GM19351 (cell line): ENCODE measurements at regions not wholly inside any gene's neighbourhood (a gene's known extent, or its start where the extent isn't known, plus 50 kb on each side); places are given as distances from the start of the nearest gene placed in this dataset.

Experiments used
- ATAC-seq: cut with Tn5 transposase; IDR thresholded peaks from one replicate; pipeline ENCODE4 v1.9.1; 2021; ENCODE audit warnings: mild to moderate bottlenecking, moderate library complexity; ENCODE audit not compliant: unreplicated experiment

DNA sequence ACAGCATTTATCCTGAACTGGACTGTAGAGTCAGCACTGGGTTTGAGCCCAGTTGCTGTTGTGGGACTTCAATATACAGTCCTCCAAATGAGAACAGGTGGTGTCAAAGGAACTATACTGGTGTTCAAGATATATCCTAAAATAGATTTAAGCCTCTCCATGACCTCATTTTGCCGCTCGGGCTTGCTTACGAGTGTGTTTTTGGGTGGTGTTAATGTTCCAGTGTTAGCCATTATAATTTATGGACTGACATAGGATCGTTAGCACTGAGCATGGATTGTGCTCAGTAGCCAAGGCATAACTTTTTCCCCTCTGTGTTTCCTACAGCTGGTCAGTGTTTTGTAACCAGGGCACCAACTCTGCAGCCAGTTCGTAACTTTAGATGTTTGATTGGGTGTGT is 306.6 kb downstream of the SPATA31D1 start:
- ATAC-seq = no peak

DNA sequence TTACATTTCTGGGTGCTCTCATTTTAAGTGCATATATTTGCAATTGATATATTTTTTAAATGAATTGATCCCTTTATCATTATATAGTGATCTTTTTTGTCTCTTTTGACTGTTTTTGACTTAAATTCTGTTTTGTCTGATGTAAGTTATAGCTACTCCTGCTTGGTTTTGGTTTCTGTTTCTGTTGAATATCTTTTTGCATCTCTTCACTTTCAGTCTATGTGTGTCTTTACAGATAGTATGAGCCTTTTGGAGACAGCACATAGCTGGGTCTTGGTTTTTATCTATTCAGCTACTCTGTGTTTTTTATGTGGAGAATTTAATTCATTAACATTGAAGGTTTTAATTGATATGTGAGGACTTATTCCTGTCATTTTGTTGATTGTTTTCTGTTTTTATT is 311.3 kb downstream of the SPATA31D1 start:
- ATAC-seq = peak; percentile 77

DNA sequence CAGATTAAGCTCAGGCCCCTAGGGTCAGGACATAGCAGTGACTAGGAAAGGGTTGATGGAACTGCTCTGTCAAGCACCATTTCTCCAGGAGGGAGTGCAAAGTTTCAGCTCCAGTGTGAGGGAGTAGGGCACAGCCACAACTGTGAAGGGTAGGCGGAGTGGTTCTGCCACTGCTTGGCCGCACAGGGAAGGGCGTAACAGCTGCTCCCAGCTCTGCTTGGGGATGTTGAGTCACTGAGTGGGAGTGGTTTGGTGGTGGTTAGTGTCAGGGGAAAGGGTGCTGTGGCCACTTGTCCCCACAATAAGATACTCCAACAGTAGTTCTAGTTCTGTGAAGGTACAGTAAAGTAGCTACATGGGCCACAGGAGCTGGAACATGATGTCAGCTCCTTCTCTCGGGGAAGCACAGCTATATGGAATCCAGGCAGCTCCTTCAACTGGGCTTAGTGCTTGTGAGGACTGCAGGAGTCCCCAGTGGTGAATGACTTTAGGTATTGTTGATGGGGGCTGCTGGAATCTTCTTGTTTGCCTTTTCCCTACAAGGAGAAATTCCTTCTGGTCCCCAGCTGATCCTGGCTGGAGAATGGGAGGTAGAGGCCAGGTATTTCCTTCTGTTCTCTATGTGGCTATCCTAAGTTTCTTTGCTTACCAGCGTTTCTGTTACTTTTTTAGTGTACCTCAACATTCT is 314.5 kb downstream of the SPATA31D1 start:
- ATAC-seq = no peak

DNA sequence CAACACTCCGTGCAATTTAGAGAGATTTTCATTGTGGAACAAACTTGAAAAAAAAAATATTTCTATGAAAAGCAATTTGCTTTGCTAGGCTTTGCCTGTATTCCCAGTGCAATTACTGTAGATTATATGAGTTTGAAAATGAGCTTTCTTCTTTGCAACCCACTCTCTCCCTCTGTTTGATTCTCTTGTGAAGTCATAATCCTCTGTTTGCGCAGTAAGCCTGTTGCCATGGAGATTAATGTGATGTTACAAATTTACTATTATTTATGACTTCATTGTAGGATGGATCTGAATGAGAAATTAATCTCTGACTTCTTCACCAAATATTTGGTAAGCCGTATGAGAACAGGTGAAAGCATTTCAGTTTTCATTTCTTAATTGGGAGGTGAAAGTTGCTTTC is 320.3 kb downstream of the SPATA31D1 start:
- ATAC-seq = no peak

DNA sequence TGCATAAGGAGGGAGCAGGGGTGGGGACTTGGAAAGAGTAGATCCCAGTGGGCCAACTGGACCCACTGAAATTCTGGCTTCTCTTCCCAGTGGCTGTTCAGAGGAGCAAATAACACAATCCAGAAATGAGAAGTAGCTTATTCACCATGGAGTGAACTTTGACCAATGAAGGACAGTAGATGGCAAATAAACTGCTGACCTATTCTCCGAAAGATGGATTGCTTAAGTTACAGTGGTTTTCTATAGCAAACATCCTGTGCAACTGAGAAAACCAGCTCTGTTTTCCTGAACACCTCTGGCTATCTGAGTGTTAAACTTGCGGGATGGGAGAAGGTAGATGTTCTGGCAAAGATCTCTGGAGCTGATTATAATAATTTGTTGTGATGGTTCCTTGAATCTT is 325.1 kb downstream of the SPATA31D1 start:
- ATAC-seq = no peak

DNA sequence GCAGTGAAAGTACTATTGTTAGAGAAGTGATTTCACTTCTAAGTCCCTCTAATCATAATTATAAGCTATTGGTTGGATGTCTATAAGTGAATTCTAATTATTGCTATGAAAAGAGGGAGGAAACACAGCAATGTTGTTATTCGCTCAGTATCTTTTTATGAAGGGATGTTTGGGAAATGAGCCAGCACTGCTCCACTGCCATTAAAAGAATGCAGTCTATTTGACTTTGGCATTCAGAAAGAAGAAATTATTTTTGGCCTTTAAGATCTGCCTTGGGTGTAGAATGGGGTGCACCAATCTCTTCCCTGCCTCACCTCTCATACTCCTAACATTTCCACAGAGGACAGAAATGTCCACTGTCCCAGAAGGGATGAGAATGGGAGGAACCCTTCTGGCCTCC is 332.0 kb downstream of the SPATA31D1 start:
- ATAC-seq = no peak

DNA sequence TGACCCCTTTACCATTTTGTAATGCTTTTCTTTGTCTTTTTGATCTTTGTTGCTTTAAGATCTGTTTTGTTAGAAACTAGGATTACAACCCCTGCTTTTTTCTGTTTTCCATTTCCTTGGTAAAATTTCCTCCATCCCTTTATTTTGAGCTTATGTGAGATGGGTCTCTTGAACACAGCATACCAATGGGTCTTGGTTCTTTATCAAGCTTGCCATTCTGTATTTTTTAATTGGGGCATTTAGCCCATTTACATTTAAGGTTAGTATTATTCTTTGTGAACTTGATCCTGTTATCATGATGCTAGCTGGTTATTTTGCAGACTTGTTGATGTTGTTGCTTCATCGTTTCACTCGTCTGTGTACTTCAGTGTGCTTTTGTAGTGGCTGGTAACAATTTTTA is 337.3 kb downstream of the SPATA31D1 start:
- no peak for ATAC-seq

DNA sequence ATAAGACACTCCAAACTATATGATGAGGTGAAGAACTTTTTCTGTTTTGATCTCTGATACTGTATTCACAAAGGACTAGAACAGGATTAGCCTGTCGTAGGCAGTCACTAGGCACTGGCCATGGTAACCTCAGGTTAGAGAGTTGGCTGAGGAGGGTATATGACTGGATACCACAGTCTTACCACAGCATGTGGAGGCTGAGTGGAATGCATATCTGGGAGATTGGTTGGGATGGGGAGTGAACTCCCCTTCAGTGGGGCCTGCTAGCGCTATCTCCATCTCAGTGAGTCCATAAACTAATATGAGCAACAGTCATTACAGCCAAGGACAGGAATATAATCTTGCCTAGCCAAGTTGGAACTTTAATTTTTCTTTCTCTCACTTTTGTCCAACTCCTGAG is 339.1 kb downstream of the SPATA31D1 start:
- no peak for ATAC-seq

DNA sequence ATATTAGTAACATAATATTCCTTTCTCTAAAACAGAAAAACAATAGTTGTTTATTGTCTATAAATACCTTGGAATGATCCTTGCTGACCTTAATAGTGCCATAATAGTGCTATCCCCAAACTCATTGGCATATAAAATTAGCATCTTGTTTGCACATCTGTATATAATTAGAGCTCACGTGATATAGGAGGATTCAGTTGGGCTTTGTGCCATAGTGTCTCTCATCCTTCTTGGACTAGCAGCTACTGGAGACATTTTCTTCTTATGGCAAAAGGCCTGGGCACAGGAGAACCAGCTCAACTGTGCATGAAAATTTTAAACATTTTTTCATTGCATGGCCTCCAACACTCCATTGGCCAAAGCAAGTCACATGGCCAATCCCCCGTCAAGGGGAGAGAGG is 342.5 kb downstream of the SPATA31D1 start:
- no peak for ATAC-seq

DNA sequence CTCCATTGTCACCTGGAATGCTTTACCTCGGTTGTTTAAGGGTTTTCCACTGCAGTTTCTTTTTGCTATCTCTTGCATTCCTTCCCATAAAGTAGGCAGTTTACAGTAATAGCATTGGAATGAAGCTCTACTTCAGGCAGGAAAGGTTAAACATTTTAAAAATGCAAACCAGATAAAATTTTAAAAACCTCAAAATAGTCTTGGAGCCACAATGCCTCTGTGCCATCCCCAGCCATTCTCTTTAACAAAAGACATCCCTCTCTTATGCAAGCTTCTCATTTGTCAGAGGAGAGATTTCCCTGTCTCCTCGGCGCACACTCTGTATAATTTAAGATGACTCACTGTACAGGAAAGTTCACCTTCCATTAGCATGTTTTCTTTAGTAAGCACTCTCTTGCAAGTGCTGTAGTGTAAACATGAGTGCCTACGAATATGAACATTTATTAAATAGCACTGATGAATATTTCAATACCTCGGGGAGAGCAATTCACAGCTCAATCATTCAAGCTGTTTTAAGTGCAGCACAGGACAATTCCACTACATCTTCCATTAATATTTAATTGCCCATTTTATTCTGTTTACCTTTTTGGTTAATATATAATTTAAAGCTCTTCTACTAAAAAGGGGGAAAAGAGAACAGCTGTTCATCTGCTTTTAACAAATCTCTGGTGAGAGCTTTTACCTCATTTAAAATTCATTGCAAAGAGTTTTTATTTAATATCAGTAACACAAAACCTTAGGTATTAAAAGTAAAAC is 343.6 kb downstream of the SPATA31D1 start:
- ATAC-seq = no peak

DNA sequence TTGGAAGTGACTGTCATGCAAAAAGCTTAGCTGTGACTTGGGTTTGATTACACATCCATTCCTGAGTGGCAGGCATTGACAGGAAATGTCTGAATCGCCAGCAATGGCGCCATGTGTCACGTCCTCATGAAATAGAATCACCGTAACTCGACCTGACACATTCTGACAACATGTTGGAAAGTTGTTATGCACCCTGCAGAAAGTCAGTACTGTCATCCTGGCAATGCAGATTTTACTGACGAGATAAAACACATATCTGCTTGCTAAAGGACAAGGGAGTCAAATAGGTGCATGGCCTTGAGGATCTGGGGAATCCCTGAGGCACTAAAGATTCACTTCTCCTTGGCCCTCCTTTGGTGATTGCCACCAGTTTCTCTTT is 344.2 kb downstream of the SPATA31D1 start:
- ATAC-seq = no peak

DNA sequence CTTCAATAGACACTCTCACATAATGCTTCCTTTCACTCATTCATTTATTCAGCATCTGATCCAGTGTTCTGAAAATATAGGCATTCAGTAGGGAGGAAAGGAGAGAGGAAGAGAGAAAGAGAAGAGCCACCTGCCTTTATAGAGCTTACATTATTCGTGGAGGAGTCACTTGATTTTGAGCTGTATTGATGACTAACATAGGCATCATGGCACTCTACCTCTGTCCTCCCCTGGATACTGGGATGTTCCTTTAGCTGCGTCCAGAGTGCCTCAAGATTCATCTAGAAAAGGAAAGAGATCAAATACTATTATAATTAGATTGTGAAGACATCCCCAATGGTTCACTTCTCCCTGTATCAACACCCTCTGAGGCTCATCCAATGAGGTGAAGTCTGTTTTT is 345.1 kb downstream of the SPATA31D1 start:
- no peak for ATAC-seq

DNA sequence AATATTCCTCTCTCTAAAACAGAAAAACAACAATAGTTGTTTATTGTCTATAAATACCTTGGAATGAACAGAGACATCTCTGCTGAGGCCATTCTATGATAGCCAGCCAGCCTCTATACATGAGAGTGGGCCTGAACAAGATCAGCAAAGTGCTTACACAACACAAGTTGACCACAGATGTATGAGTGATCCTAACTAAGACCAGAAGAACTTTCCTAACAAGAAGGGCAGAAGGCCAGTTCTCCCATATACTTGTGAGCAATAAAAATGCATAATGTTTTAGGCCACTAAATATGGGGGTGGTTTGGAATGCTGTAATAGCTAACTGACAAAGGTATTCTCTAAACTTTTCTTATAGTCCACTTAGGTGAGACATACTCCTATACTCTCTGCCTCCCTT is 345.7 kb downstream of the SPATA31D1 start:
- no peak for ATAC-seq

DNA sequence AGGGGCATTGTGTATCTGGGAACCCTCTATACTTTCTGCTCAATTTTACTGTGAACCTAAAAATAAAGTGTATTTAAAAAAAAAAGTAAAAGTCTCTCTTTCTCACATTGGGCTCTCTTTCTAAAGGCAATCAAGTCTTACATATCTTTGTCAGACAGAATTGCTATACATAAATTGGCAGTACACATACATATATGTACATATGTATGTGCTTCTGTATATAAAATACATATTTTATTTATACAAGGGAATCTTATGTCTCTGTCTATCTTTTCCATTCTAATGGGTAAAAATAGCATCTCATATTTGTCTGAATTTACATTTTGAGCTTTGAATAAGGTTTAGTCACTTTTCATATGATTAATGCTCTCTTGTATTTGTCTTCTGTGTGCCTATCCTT is 348.8 kb downstream of the SPATA31D1 start:
- ATAC-seq = no peak

DNA sequence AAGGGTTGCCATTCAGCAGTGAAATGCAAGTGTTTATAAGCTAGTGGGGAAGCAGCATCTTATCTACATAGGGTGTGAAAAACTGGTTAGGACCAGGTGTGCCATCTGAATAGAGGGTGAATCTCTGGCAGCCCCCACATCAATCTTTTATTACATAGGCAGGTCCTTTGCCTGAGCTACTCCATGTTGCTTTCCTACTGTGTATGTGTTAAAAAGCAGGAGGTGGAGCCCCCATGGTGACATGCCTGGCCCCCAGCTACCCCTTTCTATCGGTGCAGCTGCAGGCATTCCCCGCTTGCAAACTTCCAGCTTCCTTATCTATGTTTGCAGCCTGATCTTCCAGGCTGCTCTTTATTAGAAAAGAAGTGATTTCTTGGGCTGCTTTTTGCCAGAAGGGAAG is 353.5 kb downstream of the SPATA31D1 start:
- no peak for ATAC-seq

DNA sequence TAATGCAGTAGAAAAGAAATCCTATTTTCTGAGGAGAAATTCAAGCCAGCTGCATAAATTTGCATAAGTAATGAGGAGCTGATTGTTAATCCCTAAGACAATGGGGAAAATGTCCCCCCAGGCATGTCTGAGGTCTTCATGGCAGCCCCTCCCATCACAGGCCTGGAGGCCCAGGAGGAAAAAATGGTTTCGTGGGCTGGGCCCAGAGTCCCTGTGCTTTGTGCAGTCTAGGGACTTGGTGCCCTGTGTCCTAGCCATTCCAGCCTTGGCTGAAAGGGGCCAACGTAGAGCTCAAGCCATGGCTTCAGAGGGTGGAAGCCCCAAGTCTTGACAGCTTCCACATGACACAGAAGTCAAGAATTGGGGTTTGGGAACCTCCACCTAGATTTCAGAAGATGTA is 357.5 kb downstream of the SPATA31D1 start:
- no peak for ATAC-seq

DNA sequence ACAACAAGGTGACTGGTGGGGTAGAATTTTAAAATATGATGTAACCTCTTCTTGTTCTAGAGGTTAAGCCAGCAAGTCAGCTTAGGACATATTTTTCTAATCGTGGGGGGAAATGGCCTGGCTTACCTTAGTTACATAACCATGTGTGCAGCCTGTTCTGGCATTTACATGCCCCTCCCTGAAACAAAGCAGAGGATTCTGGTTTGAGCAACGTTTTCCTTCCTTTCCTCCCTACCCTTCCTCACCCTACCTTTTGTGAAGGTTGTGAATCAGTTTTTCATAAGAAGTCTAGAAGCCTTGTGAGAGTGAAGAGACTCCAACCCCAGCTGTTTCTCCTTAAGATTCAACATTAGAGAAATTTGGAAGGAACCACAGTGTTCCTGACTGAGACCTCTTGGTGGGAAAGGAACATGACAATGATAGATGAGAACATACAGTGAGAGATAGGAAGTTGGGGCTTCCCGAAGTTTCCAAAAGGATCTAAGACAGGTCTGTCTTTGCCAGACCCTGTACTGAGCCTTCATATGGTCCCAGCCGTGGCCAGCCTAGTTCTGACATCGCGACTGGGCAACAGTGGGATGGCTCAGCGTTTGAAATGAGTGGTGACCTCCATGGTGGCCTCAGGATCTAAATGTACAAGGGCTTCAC is 365.2 kb downstream of the SPATA31D1 start:
- no peak for ATAC-seq

DNA sequence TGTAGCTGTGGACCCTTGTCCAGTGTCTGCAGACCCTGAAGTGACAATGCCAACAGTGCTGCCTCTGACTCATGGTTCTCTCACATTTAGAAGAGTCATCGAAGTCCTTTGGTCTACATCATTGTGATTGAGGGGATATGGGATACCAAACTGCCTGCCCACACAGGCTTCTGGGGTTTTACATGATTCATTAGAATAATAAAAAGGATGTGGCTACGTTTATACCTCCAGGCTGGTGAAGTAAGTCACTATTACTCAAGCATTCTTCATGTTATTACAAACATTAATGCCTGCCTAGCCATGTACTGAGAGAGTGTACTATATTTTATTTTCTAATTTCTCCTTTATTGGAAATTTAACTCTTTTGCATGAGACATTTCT is 365.7 kb downstream of the SPATA31D1 start:
- no peak for ATAC-seq

DNA sequence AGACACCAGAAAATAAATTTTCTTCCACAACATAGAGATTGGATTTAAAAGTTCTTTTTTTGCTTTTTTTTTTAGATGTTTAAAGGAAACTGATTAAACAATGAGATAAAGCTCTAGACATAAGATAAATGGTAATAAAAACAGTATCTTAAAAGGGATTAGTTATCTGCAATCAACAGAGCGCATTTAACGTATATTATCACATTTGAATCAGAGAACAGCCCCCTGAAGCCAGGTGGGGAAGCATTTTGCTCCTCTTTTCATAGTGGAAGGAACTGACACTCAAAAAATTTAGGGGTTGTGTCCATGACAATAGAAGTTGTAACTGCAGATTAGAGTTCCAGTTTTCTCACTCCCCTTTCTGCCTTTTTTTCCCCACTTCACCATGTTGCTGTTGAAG is 367.6 kb downstream of the SPATA31D1 start:
- no peak for ATAC-seq

DNA sequence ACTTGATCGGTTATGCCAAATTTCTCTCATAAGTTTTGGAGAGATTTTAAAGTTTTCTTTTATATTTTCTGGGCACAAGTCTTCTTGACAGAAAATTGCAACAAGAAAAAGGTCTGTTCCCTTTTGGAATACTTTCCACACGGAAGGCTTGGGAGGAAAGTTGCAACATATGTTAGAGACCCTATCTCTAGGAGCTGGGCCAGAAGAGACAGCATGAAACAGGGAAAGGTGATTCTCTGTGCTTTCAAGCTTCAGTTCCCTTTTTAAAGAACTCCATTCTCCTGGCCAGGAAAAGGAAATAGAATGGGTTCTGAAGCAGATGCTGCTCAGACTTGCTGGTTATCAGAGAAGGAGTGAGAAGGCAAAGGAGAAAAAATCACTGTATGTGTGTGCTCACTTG is 368.3 kb downstream of the SPATA31D1 start:
- ATAC-seq = no peak

DNA sequence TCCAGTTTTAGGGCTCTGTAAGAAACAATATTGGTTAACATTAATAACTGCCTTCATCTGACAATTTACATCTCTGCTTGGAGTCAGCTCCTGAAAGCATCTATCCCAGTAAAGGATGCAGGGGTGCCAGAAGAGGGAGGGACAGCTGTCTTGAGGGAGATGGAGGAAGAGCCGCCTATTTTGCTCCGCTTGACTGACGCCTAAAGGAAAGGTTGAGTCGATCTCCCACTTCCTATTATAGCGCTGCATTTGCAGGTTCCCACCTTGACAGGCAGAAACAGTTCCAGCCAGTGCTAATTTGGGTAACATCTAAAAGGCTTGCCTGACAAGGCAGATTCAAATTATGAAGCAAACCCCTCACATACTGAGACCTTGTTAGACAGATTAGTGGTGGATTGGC is 374.6 kb downstream of the SPATA31D1 start:
- ATAC-seq = no peak

DNA sequence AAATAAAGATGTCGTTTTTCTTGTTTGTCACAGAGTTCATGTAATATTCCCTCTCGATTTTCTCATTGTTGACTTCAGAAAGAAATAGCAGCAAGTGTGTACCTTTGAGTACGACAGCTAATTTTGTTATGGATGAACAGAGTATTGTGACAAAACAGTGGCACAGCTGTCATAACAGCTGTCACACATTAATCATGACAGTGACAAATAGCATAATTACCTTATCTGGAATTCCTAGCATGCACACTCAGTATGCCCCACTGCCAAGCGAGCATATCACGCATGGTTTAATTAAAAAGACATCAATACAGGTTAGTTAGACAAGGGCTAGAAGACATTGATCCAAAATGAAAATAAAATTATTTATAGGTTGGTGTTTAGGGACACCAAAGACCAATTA is 375.1 kb downstream of the SPATA31D1 start:
- ATAC-seq = no peak
